SH-SY5Y (cell line): ENCODE measurements at regions not wholly inside any gene's neighbourhood (a gene's known extent, or its start where the extent isn't known, plus 50 kb on each side); places are given as distances from the start of the nearest gene placed in this dataset.

Experiments used
- GATA2 ChIP-seq: IDR thresholded peaks from 2 replicates; pipeline ENCODE4 v1.6.1; 2011; ENCODE audit warnings: mild to moderate bottlenecking, low read depth, low read length
- GATA3 ChIP-seq: IDR thresholded peaks from 2 replicates; pipeline ENCODE4 v1.6.1; 2011; ENCODE audit warnings: low read depth, mild to moderate bottlenecking, low read length, moderate library complexity

DNA sequence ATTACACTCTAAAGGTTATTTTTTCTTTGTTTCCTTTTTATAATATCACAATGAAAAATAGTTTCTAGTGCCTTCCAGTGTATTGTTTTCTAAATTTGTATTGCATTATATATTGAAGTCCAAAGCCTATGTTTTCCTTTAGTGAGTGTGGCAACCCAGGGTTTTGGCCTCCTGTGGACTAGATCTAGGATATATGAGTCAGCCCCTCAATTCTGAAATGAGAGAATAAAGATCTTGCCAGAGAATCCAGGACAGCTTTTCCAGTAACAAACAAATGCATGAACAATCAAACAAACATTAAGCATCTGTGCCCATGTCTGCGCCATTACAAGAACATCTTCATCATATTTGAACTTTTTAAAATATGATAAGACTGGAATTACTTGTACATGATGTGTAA lies 70.7 kb upstream of the SSTR1 start:
- TF ChIP-seq GATA2 (no peak), GATA3 (no peak)
